T47D (cell line): ENCODE measurements at regions not wholly inside any gene's neighbourhood (a gene's known extent, or its start where the extent isn't known, plus 50 kb on each side); places are given as distances from the start of the nearest gene placed in this dataset.

Source experiments
- DNase-seq, 2 experiments: peaks; one replicate each; pipeline versions ENCODE4 v3.0.0 to v3.0.0-alpha.2; 2011 to 2012; ENCODE audit warnings: low read depth in 1 of 2, low spot score in 1 of 2
- JUND ChIP-seq: IDR thresholded peaks from 2 replicates; pipeline ENCODE4 v1.6.1; 2012; ENCODE audit warnings: low read depth
- in situ Hi-C: cut with HindIII; loops from 2 replicates; pipeline ENCODE4 v1.10.0; 2016; ENCODE audit warnings: low sequenced_read_pairs, low pct_unique_long_range_greater_than_20kb

DNA sequence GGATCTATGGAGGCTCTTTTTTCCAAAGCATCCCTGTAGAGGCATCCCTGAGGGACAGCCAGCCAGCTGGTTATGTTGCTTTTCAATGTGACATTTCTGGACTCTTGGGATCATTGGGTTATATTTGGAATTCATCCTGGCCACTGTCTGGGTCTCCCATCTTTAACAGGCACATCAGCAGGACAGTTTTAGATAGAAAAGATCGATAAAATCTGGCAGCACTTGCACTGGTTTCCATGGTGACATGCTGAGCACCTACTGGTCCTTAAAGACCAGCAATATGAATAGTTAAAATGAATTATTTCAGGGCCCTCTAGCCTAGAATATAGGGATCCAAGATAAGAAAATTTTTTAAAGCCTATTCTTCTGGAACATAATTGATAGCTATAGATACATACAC lies 151.6 kb downstream of the KDR start:
- in situ Hi-C loops, result no loop called here
- DNase-seq, result no peak
- no peak for TF ChIP-seq JUND

DNA sequence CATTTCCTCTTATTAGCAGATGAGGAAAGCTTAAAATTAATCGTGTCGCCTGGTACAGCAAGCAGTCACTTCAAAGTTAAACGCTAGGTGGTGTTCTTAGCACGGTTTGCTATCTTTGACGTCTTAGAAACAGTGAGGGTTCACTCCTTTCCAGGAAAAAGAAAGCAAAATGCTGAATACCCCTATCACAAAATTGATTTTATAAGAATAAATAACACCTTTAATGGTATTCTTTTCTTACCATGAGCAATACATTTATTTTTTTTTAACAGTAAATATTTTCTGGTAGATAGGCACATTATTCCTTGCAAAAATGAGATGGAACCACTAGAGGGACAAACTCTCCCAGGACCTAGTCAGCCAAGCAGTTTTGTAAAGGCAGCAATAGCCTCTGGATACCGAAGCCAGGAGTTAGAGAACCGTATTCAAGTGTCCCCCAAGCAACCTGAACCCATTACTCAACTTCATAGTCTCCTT lies 153.9 kb downstream of the KDR start:
- in situ Hi-C loops, result no loop called here
- peak; percentile 33 to 62 for DNase-seq
- TF ChIP-seq JUND, result no peak

DNA sequence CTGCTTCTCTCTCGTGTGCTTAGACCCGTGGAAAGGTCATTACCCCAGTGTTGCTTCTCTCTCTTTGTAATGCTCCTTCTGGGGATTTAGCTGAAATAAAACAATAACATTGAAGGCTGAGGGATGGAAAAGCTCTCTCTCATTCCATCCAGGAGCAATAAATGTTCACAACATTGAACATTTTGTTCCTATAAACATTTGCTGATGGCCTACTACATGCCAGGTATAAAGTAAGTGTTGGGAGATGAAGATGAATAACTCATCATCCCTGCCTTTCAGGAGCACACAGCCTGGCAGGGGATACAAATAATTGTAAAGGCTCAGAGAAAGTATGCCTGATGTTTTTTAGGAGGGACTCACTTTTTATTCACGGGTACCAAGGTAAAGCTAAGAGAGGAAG lies 158.1 kb downstream of the KDR start:
- no peak for DNase-seq
- in situ Hi-C loops, result no loop called here
- TF ChIP-seq JUND, result no peak

DNA sequence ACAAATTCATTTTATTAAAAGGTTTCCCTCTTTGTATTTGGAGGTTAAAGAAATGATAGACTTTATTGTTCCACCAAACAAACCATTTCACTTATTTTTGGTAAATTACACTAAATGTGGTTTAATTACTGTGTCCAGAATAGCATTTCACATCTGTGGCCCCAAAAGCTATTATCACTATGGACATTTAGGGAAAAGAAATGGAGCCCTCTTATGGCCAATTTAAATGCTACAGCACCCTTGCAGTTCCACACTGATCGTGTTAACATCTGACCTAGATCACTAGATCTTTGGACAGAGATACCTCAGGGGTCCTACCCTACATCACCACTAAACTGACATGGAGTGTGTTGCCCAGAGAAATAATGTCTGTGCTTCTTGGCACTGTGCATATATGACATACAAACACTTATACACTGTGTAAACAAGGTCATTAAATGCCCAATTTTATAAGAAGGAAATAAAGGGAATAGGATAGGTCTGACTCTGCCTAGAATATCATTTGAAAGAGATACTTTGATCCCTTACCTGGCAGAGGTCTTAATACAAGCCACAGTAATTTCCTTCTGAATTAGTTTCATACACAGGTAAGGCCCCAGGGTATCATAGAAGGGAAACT lies 163.9 kb downstream of the KDR start:
- in situ Hi-C loops, result no loop called here
- TF ChIP-seq JUND, result no peak
- DNase-seq, result peak; percentile 11 to 30

DNA sequence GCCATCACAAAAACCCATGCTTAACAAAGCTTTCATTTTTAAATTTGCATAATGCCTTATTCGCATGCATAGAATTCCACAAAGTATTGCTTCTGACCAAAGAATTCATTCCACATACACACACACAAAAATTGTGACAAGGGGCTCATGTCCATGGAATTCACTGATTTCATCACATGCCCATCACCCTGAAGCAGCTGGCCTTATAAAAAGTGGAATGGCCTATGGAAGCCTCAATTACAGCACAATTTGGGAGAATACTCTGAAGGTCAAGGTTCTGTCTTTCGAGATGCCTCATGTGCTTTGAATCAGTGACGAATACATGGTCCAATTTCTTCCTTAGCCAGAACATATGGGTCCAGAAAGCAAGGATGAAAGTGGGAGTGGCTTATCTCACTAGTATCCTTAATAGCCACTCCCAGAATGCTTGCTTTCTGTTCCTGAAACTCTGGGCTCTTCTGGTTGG lies 165.7 kb downstream of the KDR start:
- no peak for TF ChIP-seq JUND
- no peak for DNase-seq
- in situ Hi-C loops, result no loop called here

DNA sequence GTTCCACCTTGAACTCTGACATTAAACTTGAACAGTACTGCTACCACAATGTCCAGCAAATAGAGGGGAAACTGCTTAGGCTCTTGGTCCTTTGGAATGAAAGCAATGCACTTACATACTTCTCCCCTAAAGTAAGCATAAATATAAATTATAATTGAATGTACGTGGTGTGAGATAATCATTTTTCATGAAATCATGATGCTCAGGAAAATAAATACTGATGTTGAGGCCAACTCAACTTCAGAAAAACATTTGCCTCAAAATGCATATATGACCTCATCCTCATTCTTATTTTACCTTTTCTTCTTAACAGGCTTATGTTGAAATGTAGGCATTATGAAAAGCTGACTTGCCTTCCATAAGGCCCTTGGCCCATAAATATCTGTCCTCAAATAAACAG lies 166.3 kb downstream of the KDR start:
- in situ Hi-C loops, result no loop called here
- no peak for TF ChIP-seq JUND
- DNase-seq, result no peak

DNA sequence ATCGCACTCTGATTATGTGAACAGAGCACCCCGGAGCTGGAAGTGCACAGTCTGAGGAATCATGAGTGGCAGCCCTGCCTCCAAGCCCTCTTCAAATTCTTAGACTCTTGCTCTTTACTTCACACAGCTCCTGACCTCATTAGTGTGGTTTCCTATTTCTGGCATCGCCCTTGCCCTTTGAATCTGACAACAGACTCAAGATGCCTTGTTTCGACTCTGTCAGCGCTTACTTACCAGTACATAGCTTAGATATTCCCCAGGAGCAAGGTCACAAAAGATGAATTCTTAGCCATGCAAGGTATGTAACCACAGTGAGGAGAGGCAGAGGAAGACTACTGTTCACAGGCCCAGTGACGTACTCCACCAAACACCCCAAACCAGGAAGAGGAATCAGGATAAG lies 167.2 kb downstream of the KDR start:
- in situ Hi-C loops, result no loop called here
- no peak for TF ChIP-seq JUND
- DNase-seq, result no peak

DNA sequence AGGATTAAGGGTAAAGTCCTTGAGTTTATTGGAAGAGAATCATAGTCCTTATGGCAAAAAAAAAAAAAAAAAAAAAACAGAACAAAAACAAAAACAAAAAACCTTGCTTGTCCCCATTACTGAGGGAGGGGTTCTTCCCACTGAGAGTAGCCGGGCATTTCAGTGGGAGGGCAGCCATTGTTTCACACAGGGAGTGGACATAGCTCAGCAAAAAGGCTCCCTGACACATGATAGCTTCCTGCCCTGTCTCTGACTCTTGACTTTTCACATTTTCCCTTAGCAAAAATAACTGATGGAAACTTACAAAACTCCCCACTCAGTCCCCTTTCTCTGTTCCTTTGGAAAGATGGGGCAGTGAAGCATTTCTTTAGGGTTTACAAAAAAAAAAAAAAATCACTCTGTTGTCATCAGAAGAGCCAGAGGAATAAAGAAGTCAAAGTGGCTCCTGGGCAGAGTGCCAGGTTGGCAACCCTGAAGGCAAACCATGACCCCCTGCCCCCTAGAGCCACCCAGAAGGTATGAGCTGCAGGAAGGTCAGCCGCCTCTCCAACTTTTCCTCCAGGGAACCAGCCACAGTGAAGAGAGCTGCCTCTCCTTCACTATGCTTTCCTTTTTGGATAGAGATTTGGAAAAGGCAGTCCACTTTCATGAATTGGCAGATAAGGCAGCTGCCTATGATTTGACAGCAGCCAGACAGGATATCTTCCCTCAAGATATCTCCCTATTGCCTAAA lies 170.6 kb downstream of the KDR start:
- DNase-seq, result no peak

DNA sequence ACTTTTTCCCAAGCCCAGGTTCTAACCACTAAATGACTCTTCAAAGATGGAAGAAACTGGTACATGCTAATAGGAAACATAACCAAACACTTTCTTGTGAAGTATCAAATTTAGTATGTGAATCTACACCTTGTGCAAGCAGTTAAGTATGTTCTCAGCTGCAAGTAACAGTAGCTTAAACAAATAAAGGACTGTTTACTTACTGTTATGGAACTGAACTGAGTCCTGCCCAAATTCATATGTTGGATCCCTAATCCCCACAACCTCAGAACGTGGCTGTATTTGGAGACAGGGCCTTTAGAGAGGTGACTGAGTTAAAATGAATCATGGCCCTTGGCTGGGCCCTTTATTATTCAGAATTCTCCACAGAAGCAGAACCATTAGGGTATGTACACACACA lies 178.7 kb downstream of the KDR start:
- in situ Hi-C loops, result no loop called here
- DNase-seq, result peak in 1 of 2 experiments; percentile 9
- no peak for TF ChIP-seq JUND

More for the DNA sequence above, 170.6 kb downstream of the KDR start:
- in situ Hi-C loops, result no loop called here
- no peak for TF ChIP-seq JUND

DNA sequence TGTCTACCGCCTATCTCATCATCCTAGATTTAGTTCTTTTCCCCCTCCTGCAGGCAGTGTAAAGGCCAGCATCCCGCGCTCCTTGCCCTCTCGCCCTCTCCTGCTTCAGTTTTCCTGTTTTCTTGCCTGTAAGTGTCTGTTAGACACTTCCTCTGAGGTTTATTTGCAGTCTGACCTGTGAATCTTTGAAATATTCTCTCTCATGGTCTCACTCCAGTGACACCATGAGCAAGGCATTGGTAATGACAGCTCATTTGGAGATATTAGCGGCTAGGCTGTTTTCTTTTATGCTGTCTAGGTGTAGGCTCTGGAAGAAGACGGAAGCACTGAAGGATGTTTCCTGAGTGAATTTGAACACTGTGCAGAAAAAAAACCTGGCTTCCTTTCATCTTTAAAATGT lies 179.6 kb downstream of the KDR start:
- DNase-seq, result peak in 1 of 2 experiments; percentile 39
- TF ChIP-seq JUND, result no peak
- in situ Hi-C loops, result no loop called here

DNA sequence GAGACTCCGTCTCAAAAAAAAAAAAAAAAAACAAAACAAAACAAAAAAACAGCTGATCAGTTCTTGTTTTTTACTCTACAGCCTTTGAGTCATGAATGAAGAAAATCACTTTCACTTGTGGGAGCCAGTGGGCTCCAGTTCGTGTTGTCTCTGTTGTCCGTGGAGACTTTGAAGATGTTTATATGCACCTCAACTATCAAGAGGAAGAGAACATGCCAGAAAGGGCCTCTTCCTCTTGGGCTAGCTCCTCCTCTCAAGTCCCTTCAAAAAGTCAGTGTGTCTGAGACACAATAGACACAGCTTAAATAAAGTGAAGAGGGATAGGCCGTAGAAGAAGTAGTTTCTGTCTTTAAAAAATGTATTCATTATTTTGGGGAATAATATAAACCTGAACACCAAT lies 182.7 kb downstream of the KDR start:
- no peak for DNase-seq

DNA sequence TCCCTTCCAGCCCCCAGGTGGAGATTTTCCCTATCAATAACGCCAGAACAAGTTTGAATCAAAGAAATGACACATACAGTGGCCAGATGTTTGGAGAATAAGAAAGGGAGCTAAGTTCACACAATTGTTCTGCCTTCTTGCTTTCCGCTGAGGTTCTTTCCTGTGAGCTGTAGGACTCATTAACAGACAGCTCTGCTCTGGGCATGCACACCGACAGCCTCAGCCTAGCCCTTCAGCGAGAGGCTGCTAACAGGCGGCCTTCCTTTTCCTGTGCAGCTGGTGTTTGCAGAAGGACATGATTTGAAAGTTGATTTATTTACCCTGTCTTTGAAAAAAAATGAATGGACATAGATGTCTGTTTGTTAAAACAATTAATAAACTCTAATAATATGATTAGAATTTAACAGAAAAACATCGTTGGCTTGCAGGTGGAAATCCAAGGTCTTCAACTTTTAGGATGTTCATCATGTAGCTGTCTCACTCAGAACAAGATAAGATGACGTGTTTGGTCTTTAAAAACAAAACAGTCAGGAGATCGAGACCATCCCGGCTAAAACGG lies 183.3 kb downstream of the KDR start:
- TF ChIP-seq JUND, result no peak
- DNase-seq, result no peak
- in situ Hi-C loops, result no loop called here

More for the DNA sequence above, 182.7 kb downstream of the KDR start:
- in situ Hi-C loops, result no loop called here
- TF ChIP-seq JUND, result no peak
